ENCODE measurements at regions not wholly inside any gene's neighbourhood (a gene's known extent, or its start where the extent isn't known, plus 50 kb on each side); places are given as distances from the start of the nearest gene placed in this dataset.

- no peak for TF ChIP-seq CTCF (conservative IDR thresholded peaks at IDR 0.05; ENCODE audit: low read length)
- no peak for TF ChIP-seq EZH2phosphoT487 (IDR thresholded peaks at IDR 0.05; ENCODE audit: borderline replicate concordance)
Observed at GRCh38 chr6:21984135-21984534, 312.7 kb downstream of the PRL start.

Data from Loucy (cell line).